Hematopoietic multipotent progenitor cell treated with erythropoietin and hydrocortisone succinate and interleukin-3 and kit ligand, for 17 days (in vitro differentiated cells): ENCODE measurements at regions not wholly inside any gene's neighbourhood (a gene's known extent, or its start where the extent isn't known, plus 50 kb on each side); places are given as distances from the start of the nearest gene placed in this dataset.
"Not testable (repeated sequence)": the region's sequence is repeated elsewhere in the genome, so short reads cannot be mapped to it uniquely, and the experiment has no call there.

Source experiments
- DNase-seq: peaks from one replicate; pipeline ENCODE4 v3.0.0-alpha.2; 2015; ENCODE audit warnings: low spot score

GRCh38 chr15:91414124-91414523 is 314.1 kb downstream of the SV2B start:
- no peak for DNase-seq

- not testable (repeated sequence) for DNase-seq
Measured at GRCh38 chr15:91415258-91415657, 315.2 kb downstream of the SV2B start.

GRCh38 chr15:91420689-91421088 is 320.6 kb downstream of the SV2B start:
- DNase-seq, result no peak

GRCh38 chr15:91422797-91423196 is 322.7 kb downstream of the SV2B start:
- no peak for DNase-seq

- DNase-seq, result no peak
Measured at GRCh38 chr15:91424001-91424400, 323.9 kb downstream of the SV2B start.

- DNase-seq, result no peak
Measured at GRCh38 chr15:91426412-91426811, 326.4 kb downstream of the SV2B start.

GRCh38 chr15:91429973-91430372 is 329.9 kb downstream of the SV2B start:
- no peak for DNase-seq

- DNase-seq, result no peak
Measured at GRCh38 chr15:91431041-91431715, 331.1 kb downstream of the SV2B start.

- DNase-seq, result no peak
Measured at GRCh38 chr15:91435113-91435512, 335.1 kb downstream of the SV2B start.

GRCh38 chr15:91444656-91445055 is 344.6 kb downstream of the SV2B start:
- DNase-seq, result no peak

- DNase-seq, result no peak
Measured at GRCh38 chr15:91445695-91446228, 345.7 kb downstream of the SV2B start.

- DNase-seq, result no peak
Measured at GRCh38 chr15:91447991-91448644, 348.1 kb downstream of the SV2B start.

GRCh38 chr15:91453376-91453775 is 353.3 kb downstream of the SV2B start:
- not testable (repeated sequence) for DNase-seq

GRCh38 chr15:91456251-91456718 is 356.2 kb downstream of the SV2B start:
- no peak for DNase-seq

GRCh38 chr15:91456921-91457320 is 356.9 kb downstream of the SV2B start:
- DNase-seq, result no peak

- DNase-seq, result no peak
Measured at GRCh38 chr15:91461377-91461776, 361.3 kb downstream of the SV2B start.

GRCh38 chr15:91465086-91465485 is 365.0 kb downstream of the SV2B start:
- DNase-seq, result no peak

GRCh38 chr15:91465696-91466095 is 365.6 kb downstream of the SV2B start:
- no peak for DNase-seq

- DNase-seq, result no peak
Measured at GRCh38 chr15:91468871-91469580, 369.0 kb downstream of the SV2B start.

GRCh38 chr15:91469632-91470567 is 369.8 kb downstream of the SV2B start:
- DNase-seq, result peak; percentile 65

- DNase-seq, result peak; percentile 37
Measured at GRCh38 chr15:91471468-91471867, 371.4 kb downstream of the SV2B start.

GRCh38 chr15:91472316-91472756 is 372.3 kb downstream of the SV2B start:
- DNase-seq, result peak; percentile 12
